ENCODE measurements at regions not wholly inside any gene's neighbourhood (a gene's known extent, or its start where the extent isn't known, plus 50 kb on each side); places are given as distances from the start of the nearest gene placed in this dataset.

GRCh38 chr18:39990540-39990939, 1964.5 kb upstream of the PIK3C3 start:
- H3K9me1 ChIP-seq (replicated peaks; ENCODE audit: control insufficient read depth, extremely low read depth, insufficient read depth, low read length): no peaks in the 10 kb centered on the region
- no peak overlapping the region for H3K4me2 ChIP-seq (ENCODE audit: insufficient read depth, low read length)
- H3K4me3 ChIP-seq (replicated peaks in 1 of 3; ENCODE audit: insufficient read depth in 1 of 3, low read depth in 1 of 3, low read length in 3 of 3): no peak overlapping the region
- intact Hi-C loops (cut with micrococcal nuclease): no loop called here
- dilution Hi-C loops (cut with MboI; ENCODE audit: extremely low pct_ligation_motif_present, low sequenced_read_pairs): no loop called here
- H3K36me3 ChIP-seq (ENCODE audit: control insufficient read depth in 2 of 2, extremely low read depth in 1 of 2, insufficient read depth in 2 of 2, low read length in 2 of 2): no peaks in the 10 kb centered on the region
- ChIA-PET CTCF (interaction anchor here (2.2 kb wide), 1 partner anchor 16 kb away, joined by 9 read pairs; no protein-coding TSS in a partner anchor), POLR2A (no interaction called here)
- H3K9me3 ChIP-seq (replicated peaks; ENCODE audit: control insufficient read depth, insufficient read depth, low read length): no peaks in the 10 kb centered on the region
- no peak overlapping the region for H3K9ac ChIP-seq (replicated peaks; ENCODE audit: extremely low read depth, insufficient read depth, low read length)
- no peaks in the 10 kb centered on the region for H3K27me3 ChIP-seq (ENCODE audit: control insufficient read depth in 2 of 2, insufficient read depth in 2 of 2, low read length in 2 of 2)
- no TSS peak for BruUV-seq (replicated peaks)
- H3K4me1 ChIP-seq (ENCODE audit: control insufficient read depth, extremely low read depth, insufficient read depth, low read length): no peaks in the 10 kb centered on the region
- TF ChIP-seq GATA2 (IDR thresholded peaks at IDR 0.05; ENCODE audit: insufficient read depth, insufficient read length, low read depth, low read length) (no peak), POLR2A (IDR thresholded peaks at IDR 0.05; ENCODE audit: low read depth, low read length) (no peak), FOS (IDR thresholded peaks at IDR 0.05; ENCODE audit: borderline replicate concordance, insufficient read depth, low read length) (no peak), MYC (IDR thresholded peaks at IDR 0.05; ENCODE audit: low read depth, low read length) (no peak)
- H3K79me2 ChIP-seq (ENCODE audit: control insufficient read depth, insufficient read depth, low read length): no peaks in the 10 kb centered on the region
- no peak overlapping the region for H3K27ac ChIP-seq (ENCODE audit: insufficient read depth, low read depth, low read length)
- no peaks in the 10 kb centered on the region for H4K20me1 ChIP-seq (replicated peaks; ENCODE audit: control insufficient read depth, extremely low read depth, insufficient read depth, low read length)
- FAIRE-seq (no peak), DNase-seq (ENCODE audit: low read depth, low spot score) (no peak)
- no peak overlapping the region for H2AFZ ChIP-seq (ENCODE audit: low read depth, low read length)

DNA sequence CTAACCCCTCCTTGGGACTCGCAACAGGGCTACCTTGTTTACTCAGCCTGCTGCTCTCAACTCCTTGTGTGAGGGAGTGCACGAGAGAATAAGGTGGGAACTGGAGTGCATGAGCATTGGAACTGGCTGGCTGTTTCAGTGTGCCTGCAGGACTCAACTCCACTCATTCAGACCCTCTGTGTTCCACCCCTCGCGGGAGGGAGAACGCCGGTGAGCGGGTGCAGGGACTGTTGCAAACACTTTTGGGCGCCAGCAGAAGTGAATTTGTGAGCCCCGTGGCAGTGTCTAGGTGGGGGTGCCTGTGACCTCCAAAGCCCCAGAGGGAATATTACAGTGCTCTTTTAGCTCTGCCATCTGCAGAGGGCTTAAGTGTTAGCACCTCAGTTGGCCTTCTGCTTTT, 1978.3 kb upstream of the PIK3C3 start:
- POLR2A ChIA-PET: no interaction called here
- CTCF ChIA-PET: interaction anchor here (1.1 kb wide), 1 partner anchor 10 kb away, joined by 3 read pairs; no protein-coding TSS in a partner anchor
- no peaks in the 10 kb centered on the region for H4K20me1 ChIP-seq (replicated peaks; ENCODE audit: control insufficient read depth, extremely low read depth, insufficient read depth, low read length)
- H3K9me3 ChIP-seq (replicated peaks; ENCODE audit: control insufficient read depth, insufficient read depth, low read length): no peaks in the 10 kb centered on the region
- BruUV-seq (replicated peaks): no TSS peak
- TF ChIP-seq FOS (IDR thresholded peaks at IDR 0.05; ENCODE audit: borderline replicate concordance, insufficient read depth, low read length) (no peak), POLR2AphosphoS5 (IDR thresholded peaks at IDR 0.05; ENCODE audit: insufficient read depth, low read depth, low read length) (no peak), POLR2A (IDR thresholded peaks at IDR 0.05; ENCODE audit: low read depth, low read length) (no peak), EZH2 (IDR thresholded peaks at IDR 0.05; ENCODE audit: borderline replicate concordance, low read depth, low read length, severe bottlenecking) (no peak), JUN (IDR thresholded peaks at IDR 0.05; ENCODE audit: borderline replicate concordance, insufficient read depth, insufficient read length, low read depth) (no peak), MAX (IDR thresholded peaks at IDR 0.05; ENCODE audit: insufficient read depth, insufficient read length) (no peak), GATA2 (IDR thresholded peaks at IDR 0.05; ENCODE audit: insufficient read depth, insufficient read length, low read depth, low read length) (no peak), CTCF (IDR thresholded peaks at IDR 0.05; ENCODE audit: extremely low read depth in 1 of 2, insufficient read depth in 1 of 2, low read depth in 1 of 2, low read length in 2 of 2) (no peak)
- no peaks in the 10 kb centered on the region for H3K9me1 ChIP-seq (replicated peaks; ENCODE audit: control insufficient read depth, extremely low read depth, insufficient read depth, low read length)
- no peaks in the 10 kb centered on the region for H3K79me2 ChIP-seq (ENCODE audit: control insufficient read depth, insufficient read depth, low read length)
- no peak overlapping the region for H3K9ac ChIP-seq (replicated peaks; ENCODE audit: extremely low read depth, insufficient read depth, low read length)
- no peak overlapping the region for H3K4me2 ChIP-seq (ENCODE audit: insufficient read depth, low read length)
- intact Hi-C loops (cut with micrococcal nuclease) (no loop called here), dilution Hi-C loops (cut with MboI; ENCODE audit: extremely low pct_ligation_motif_present, low sequenced_read_pairs) (no loop called here)
- H3K4me3 ChIP-seq (replicated peaks in 1 of 3; ENCODE audit: insufficient read depth in 1 of 3, low read depth in 1 of 3, low read length in 3 of 3): no peak overlapping the region
- no peak overlapping the region for H3K27ac ChIP-seq (ENCODE audit: insufficient read depth, low read depth, low read length)
- FAIRE-seq: no peak
- DNase-seq (ENCODE audit: low read depth, low spot score): no peak
- H2AFZ ChIP-seq (ENCODE audit: low read depth, low read length): no peak overlapping the region
- H3K36me3 ChIP-seq (ENCODE audit: control insufficient read depth in 2 of 2, extremely low read depth in 1 of 2, insufficient read depth in 2 of 2, low read length in 2 of 2): no peaks in the 10 kb centered on the region
- no peaks in the 10 kb centered on the region for H3K27me3 ChIP-seq (ENCODE audit: control insufficient read depth in 2 of 2, insufficient read depth in 2 of 2, low read length in 2 of 2)
- H3K4me1 ChIP-seq (ENCODE audit: control insufficient read depth, extremely low read depth, insufficient read depth, low read length): peaks cover 6% of the 10 kb centered on the region

Data from endothelial cell of umbilical vein (primary cell).